Caco-2 (cell line): ENCODE measurements at regions not wholly inside any gene's neighbourhood (a gene's known extent, or its start where the extent isn't known, plus 50 kb on each side); places are given as distances from the start of the nearest gene placed in this dataset.

ENCODE experiments used
- BruUV-seq: library from RNA; stranded (reverse); fragments of 400-500 nt; replicated peaks from 2 replicates; lab custom pipeline; 2021; lab: Mats Ljungman, UMichigan
- CTCF ChIA-PET: fragments of 300-600 bp; sonication (Branson Sonifier 250); formaldehyde crosslinking; loops from one replicate; lab custom pipeline; 2022; ENCODE audit warnings: antibody characterized with exemption; lab: Charles Lee
- POLR2A ChIA-PET: fragments of 300-600 bp; sonication (Branson Sonifier 250); formaldehyde crosslinking; loops from one replicate; lab custom pipeline; 2022; ENCODE audit warnings: antibody characterized with exemption; lab: Charles Lee
- DNase-seq, 2 experiments: peaks; one replicate each; pipeline versions ENCODE4 v3.0.0 to v3.0.0-alpha.2; 2020 to 2022
- H3K27me3 ChIP-seq: replicated peaks from 2 replicates; pipeline ENCODE4 v1.6.0; 2011; ENCODE audit warnings: low read length; ENCODE audit not compliant: control insufficient read depth, insufficient read depth
- H3K36me3 ChIP-seq: 2 replicates; pipeline ENCODE4 v1.5.1; 2011; ENCODE audit warnings: low read length; ENCODE audit not compliant: control insufficient read depth, insufficient read depth
- H3K4me1 ChIP-seq: fragments of 250-450 bp; sonication (Bioruptor Pico); 2 replicates; pipeline ENCODE4 v1.5.1; 2020; ENCODE audit warnings: mild to moderate bottlenecking
- H3K4me3 ChIP-seq: 2 replicates; pipeline ENCODE4 v1.5.1; 2011; ENCODE audit warnings: low read depth, mild to moderate bottlenecking, control low read depth, low read length
- H3K9me3 ChIP-seq: fragments of 250-450 bp; sonication (Bioruptor Pico); 2 replicates; pipeline ENCODE4 v1.5.1; 2020; ENCODE audit warnings: mild to moderate bottlenecking, moderate library complexity
- H3K27ac Mint-ChIP-seq: one replicate; pipeline ENCODE4 v1.8.0; 2022; ENCODE audit warnings: mixed read lengths; ENCODE audit not compliant: unreplicated experiment
- H3K27me3 Mint-ChIP-seq: one replicate; pipeline ENCODE4 v1.8.0; 2022; ENCODE audit warnings: mixed read lengths; ENCODE audit not compliant: insufficient read depth, unreplicated experiment
- H3K36me3 Mint-ChIP-seq: one replicate; pipeline ENCODE4 v1.8.0; 2022; ENCODE audit warnings: mild to moderate bottlenecking, mixed read lengths; ENCODE audit not compliant: insufficient read depth, unreplicated experiment
- H3K4me1 Mint-ChIP-seq: one replicate; pipeline ENCODE4 v1.8.0; 2022; ENCODE audit warnings: low read depth, mixed read lengths; ENCODE audit not compliant: unreplicated experiment
- H3K4me3 Mint-ChIP-seq: one replicate; pipeline ENCODE4 v1.8.0; 2022; ENCODE audit warnings: mild to moderate bottlenecking, moderate library complexity, mixed read lengths; ENCODE audit not compliant: unreplicated experiment
- H3K9me3 Mint-ChIP-seq: one replicate; pipeline ENCODE4 v1.8.0; 2022; ENCODE audit warnings: mixed read lengths; ENCODE audit not compliant: unreplicated experiment
- CTCF ChIP-seq, 2 experiments: fragments of 200-600 bp in 1 of 2; IDR thresholded peaks; 1 replicate in 1 of 2; 2 replicates in 1 of 2; pipeline versions ENCODE4 v1.5.1 to v1.8.0; 2011 to 2022; ENCODE audit warnings: antibody characterized with exemption in 1 of 2, control low read depth in 1 of 2, inconsistent platforms in 1 of 2, low read depth in 1 of 2, low read length in 1 of 2, mild to moderate bottlenecking in 1 of 2, moderate library complexity in 1 of 2; ENCODE audit not compliant: insufficient read depth in 1 of 2, severe bottlenecking in 1 of 2, unreplicated experiment in 1 of 2
- intact Hi-C: fragments of 100-400 bp; cut with micrococcal nuclease; formaldehyde crosslinking; loops from one replicate; pipeline ENCODE4 v1.10.0; 2022; ENCODE audit not compliant: unreplicated experiment

- Mint-ChIP-seq H3K4me1 (peaks cover 37% of the 10 kb centered on the region), H3K36me3 (peaks cover 20% of the 10 kb centered on the region), H3K4me3 (no peak overlapping the region), H3K27me3 (no peaks in the 10 kb centered on the region), H3K27ac (peak overlapping the region; percentile 89), H3K9me3 (peaks cover 19% of the 10 kb centered on the region)
- H3K9me3 ChIP-seq: peaks cover 11% of the 10 kb centered on the region
- no peak overlapping the region for H3K4me3 ChIP-seq
- no peaks in the 10 kb centered on the region for H3K27me3 ChIP-seq
- no peak for DNase-seq
- CTCF ChIA-PET: no interaction called here
- TF ChIP-seq CTCF (IDR thresholded peaks at IDR 0.05; ENCODE audit: insufficient read depth in 1 of 2, low read depth in 1 of 2, low read length in 1 of 2, severe bottlenecking in 1 of 2, unreplicated experiment in 1 of 2): no peak
- H3K4me1 ChIP-seq: peaks cover 49% of the 10 kb centered on the region
- POLR2A ChIA-PET: no interaction called here
- H3K36me3 ChIP-seq: no peaks in the 10 kb centered on the region
- no TSS peak for BruUV-seq
- intact Hi-C loops: no loop called here
Measured at GRCh38 chr2:43090317-43090716, 136.1 kb downstream of the ZFP36L2 start.

- no peaks in the 10 kb centered on the region for H3K27me3 ChIP-seq
- intact Hi-C loops: loop anchor here (1.0 to 5.0 kb wide), 3 partner anchors 48 to 111 kb away; no protein-coding TSS in a partner anchor
- peaks cover 16% of the 10 kb centered on the region for H3K36me3 Mint-ChIP-seq
- no TSS peak for BruUV-seq
- H3K4me1 Mint-ChIP-seq: peaks cover 46% of the 10 kb centered on the region
- H3K27ac Mint-ChIP-seq: peak overlapping the region; percentile 89
- CTCF ChIA-PET: interaction anchor here (0.6 to 1.4 kb wide), 7 partner anchors 10 to 131 kb away, joined by 3 to 4 read pairs (median 4); no protein-coding TSS in a partner anchor
- H3K4me3 ChIP-seq: no peak overlapping the region
- no peak for TF ChIP-seq CTCF (IDR thresholded peaks at IDR 0.05; ENCODE audit: insufficient read depth in 1 of 2, low read depth in 1 of 2, low read length in 1 of 2, severe bottlenecking in 1 of 2, unreplicated experiment in 1 of 2)
- H3K4me1 ChIP-seq: peaks cover 60% of the 10 kb centered on the region
- H3K27me3 Mint-ChIP-seq: no peaks in the 10 kb centered on the region
- peaks cover 6% of the 10 kb centered on the region for H3K9me3 Mint-ChIP-seq
- no peaks in the 10 kb centered on the region for H3K36me3 ChIP-seq
- peak; percentile 40 to 60 for DNase-seq
- POLR2A ChIA-PET: interaction anchor here (1.2 to 1.3 kb wide), 3 partner anchors 22 to 138 kb away, joined by 3 to 7 read pairs (median 4); partner anchors contain the start of gene ZFP36L2
- no peak overlapping the region for H3K4me3 Mint-ChIP-seq
- peaks cover 11% of the 10 kb centered on the region for H3K9me3 ChIP-seq
Measured at GRCh38 chr2:43088143-43089073, 138.0 kb downstream of the ZFP36L2 start.

GRCh38 chr2:43087413-43087812, 139.0 kb downstream of the ZFP36L2 start:
- H3K4me3 ChIP-seq: no peak overlapping the region
- no peak overlapping the region for H3K4me3 Mint-ChIP-seq
- intact Hi-C loops: loop anchor here (5.0 kb wide), 1 partner anchor 110 kb away; no protein-coding TSS in a partner anchor
- ChIA-PET POLR2A (no interaction called here), CTCF (interaction anchor here (1.3 kb wide), 1 partner anchor 18 kb away, joined by 4 read pairs; no protein-coding TSS in a partner anchor)
- no peaks in the 10 kb centered on the region for H3K36me3 ChIP-seq
- peaks cover 65% of the 10 kb centered on the region for H3K4me1 ChIP-seq
- TF ChIP-seq CTCF (IDR thresholded peaks at IDR 0.05; ENCODE audit: insufficient read depth in 1 of 2, low read depth in 1 of 2, low read length in 1 of 2, severe bottlenecking in 1 of 2, unreplicated experiment in 1 of 2): no peak
- no peak for DNase-seq
- H3K4me1 Mint-ChIP-seq: peaks cover 54% of the 10 kb centered on the region
- no peaks in the 10 kb centered on the region for H3K27me3 Mint-ChIP-seq
- H3K27me3 ChIP-seq: no peaks in the 10 kb centered on the region
- peaks cover 13% of the 10 kb centered on the region for H3K36me3 Mint-ChIP-seq
- peak overlapping the region; percentile 89 for H3K27ac Mint-ChIP-seq
- no TSS peak for BruUV-seq
- H3K9me3 Mint-ChIP-seq: no peaks in the 10 kb centered on the region
- H3K9me3 ChIP-seq: peaks cover 11% of the 10 kb centered on the region
